Stimulated activated CD4-positive, alpha-beta T cell treated with anti-CD3 and anti-CD28 coated beads, Interleukin-1b, Interleukin-23, amount 100 ng/mL, for 48 hours (primary cell): ENCODE measurements at regions not wholly inside any gene's neighbourhood (a gene's known extent, or its start where the extent isn't known, plus 50 kb on each side); places are given as distances from the start of the nearest gene placed in this dataset.
"Not testable (repeated sequence)": the region's sequence is repeated elsewhere in the genome, so short reads cannot be mapped to it uniquely, and the experiment has no call there.

ENCODE experiments used
- DNase-seq: peaks from one replicate; pipeline ENCODE4 v3.0.0-alpha.2; 2020

DNA sequence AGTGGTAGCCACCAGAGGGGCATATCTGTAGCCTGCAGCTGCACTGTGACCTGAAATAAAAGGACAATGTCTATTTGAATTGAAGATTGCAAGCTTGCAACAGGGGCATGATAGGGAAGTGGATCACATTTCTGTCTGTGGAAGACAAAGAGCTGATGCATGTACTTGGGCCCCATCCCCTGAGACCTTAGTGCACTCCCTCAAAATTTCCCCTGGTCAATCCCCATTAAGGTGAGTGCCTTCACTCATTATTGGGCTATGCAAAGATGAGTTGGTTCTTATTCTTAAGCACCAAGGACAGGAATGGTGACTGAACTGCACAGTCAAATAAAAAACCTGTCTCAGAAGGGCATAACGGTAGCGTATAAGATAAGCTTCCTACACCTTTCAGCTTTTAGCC lies 273.1 kb upstream of the ARSJ start:
- DNase-seq = no peak

DNA sequence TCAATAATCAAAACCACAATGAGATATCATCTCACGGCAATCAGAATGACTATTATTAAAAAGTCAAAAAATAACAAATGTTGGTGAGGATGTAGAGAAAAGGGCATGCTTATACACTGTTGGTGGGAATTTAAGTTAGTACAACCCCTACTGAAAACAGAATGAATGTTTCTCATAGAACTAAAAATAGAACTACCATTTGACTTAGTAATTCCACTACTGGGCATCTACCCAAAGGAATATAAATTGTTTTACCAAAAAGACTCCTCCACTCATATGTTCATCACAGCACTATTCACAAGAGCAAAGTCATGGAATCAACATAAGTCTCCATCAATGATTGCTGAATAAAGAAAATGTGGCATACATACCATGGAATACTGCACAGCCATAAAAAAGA lies 278.1 kb upstream of the ARSJ start:
- no peak for DNase-seq

GRCh38 chr4:114262421-114262820 lies 283.0 kb upstream of the ARSJ start:
- not testable (repeated sequence) for DNase-seq

GRCh38 chr4:114263233-114263632 lies 283.8 kb upstream of the ARSJ start:
- no peak for DNase-seq

- no peak for DNase-seq
Observed at GRCh38 chr4:114264452-114264851, 285.0 kb upstream of the ARSJ start.

GRCh38 chr4:114264877-114265291 lies 285.4 kb upstream of the ARSJ start:
- no peak for DNase-seq

DNA sequence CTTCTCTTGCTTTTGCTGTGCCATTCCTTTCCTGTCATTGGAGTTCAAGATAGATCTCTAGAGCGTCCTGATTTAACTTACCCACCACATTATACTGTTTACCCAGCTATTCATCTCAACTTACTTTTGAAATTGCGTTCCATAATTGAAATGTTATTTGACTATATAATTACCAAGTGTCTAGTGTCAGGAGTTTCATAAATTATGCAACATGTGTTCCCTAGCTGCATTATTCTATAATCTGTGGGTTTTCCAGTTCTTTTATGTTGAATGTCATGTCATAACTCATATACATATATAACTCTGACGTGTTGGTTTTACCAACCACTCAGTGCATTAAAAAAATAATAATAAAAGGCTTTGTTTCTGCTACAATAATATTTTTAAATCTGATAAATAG lies 285.9 kb upstream of the ARSJ start:
- DNase-seq = no peak

DNA sequence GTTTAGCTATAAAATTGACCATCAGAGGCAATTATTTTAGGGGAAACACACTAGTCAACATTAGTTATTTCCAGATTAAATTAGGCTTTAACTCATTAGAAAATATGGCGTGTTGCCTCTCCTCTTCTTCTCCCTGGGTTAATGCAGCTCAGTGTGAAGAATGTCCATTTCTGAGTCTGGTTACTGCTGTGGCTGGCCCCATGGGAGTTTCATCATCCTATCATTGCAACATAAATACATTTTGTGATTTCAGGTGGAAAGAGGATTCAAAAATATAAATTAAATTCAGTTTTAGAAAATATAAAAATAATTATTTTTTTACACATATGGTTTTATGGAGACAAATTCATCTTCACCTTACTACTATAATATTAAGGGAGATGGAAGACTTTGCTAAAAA lies 288.5 kb upstream of the ARSJ start:
- DNase-seq = no peak

- DNase-seq = no peak
Observed at GRCh38 chr4:114271031-114271430, 291.6 kb upstream of the ARSJ start.

GRCh38 chr4:114272226-114272625 lies 292.8 kb upstream of the ARSJ start:
- no peak for DNase-seq

- DNase-seq = no peak
Observed at GRCh38 chr4:114273238-114273637, 293.8 kb upstream of the ARSJ start.

- no peak for DNase-seq
Observed at GRCh38 chr4:114277690-114278089, 298.2 kb upstream of the ARSJ start.

DNA sequence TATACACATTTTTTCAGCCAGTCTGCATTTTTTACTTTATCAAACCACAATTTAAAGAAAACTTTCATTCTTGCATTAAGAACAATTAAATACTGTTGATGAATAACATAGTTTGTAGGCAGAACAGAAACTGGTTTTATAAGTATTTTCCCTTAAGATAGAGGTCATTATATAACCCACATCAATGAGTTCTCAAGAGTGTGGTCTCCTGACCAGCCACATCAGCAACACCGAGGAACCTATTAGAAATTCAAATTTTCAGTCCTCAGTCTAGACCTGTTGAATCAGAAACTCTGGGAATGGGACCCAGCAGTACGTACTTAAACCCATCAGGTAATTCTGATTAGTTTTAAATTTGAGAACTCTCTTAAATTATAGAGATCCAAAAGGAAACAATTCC lies 299.6 kb upstream of the ARSJ start:
- DNase-seq = no peak

DNA sequence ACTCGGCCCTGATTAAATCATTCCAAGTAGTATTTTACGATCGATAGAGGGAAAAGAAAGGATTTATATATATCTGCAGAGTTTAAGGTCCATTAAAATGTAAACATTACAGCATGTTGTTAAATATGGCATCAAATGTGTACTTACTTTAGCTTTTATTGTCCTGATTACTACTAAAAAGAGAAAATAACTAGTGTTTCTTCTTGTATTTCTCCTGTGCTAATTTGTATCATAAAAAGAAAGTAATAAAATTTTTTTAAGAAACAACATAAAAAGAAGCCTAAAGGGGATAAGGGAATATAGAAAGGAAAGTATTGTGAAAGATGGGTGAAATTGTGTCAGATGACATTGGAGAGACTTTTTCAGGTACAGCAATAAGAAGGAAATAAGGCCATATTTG lies 300.3 kb upstream of the ARSJ start:
- no peak for DNase-seq

DNA sequence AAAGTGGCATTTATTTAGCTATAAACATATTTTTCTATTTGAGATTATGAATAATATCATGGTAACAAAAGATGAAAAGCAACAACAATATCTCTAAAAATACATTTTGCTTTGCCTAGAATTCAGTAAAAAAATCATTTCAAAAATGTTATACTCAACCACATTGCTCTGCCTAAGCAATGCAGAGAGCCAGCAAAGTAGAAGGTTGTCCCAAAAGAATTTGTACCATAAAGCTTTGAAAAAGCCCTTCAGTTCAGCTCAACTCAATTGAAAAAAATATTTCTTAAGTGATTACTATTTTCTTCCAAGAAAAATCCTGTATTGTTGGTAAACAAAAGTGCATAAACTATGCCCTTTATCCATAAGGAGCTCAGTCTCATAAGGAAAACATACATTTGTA lies 301.2 kb upstream of the ARSJ start:
- DNase-seq = no peak

DNA sequence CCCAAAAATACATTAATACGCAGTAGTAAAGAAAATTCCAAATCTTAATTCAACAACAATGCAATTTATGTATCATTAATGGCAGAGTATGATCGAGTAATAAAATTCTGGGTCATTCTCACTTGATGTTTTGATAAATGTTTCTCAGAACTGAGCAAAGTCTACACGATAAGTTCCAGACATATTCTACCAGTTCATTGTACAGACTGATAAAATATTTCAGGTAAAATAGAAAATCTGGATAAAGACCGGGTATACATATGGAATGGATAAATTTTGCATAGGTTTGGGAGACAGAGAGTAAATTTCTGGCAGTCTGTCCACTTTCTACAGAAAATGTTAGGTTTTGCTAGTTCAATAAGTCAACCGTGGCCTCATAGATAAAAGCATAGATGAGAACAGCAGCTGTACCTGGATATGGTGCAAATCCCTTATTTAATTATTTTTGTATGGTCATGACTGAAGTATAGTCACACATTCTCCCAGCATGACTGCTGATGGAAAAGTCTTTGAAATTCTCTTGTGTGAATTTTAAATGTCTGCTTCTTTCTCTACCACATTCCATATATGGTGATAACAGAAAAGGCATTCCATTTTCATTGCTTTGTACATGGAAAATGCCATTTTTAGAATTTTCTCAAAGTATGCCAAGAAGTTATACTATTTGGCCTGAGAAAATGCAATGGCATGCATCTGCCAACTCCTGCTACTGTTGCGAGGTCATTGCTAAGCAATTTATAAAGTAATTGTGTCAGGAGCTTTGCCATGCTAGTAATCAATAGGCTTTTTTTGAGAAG lies 301.9 kb upstream of the ARSJ start:
- DNase-seq = no peak

GRCh38 chr4:114282937-114283336 lies 303.5 kb upstream of the ARSJ start:
- DNase-seq = no peak

GRCh38 chr4:114284629-114285028 lies 305.2 kb upstream of the ARSJ start:
- DNase-seq = no peak

DNA sequence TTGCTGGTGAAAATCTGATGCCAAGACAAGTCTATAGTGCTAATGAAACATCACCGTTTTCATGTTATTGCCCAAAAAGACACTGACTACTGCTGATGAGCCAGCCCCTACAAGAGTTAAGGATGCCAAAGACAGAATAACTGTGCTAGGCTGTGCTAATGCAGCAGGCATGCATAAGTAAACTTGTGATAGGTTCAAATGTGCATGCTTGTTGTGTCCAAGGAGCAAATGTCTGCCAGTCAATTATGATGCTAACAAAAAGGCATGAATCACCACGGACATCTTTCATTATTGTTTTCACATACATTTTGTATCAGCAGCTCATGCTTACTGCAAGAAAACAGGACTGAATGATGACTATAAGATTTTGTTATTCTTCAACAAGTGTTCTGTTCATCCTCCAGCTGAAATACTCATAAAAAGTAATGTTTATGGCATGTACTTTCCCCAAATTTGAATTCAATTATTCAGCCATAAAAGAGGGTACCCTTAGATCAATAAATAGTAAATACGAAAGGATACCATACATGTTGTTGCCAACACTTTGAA lies 306.9 kb upstream of the ARSJ start:
- no peak for DNase-seq

DNA sequence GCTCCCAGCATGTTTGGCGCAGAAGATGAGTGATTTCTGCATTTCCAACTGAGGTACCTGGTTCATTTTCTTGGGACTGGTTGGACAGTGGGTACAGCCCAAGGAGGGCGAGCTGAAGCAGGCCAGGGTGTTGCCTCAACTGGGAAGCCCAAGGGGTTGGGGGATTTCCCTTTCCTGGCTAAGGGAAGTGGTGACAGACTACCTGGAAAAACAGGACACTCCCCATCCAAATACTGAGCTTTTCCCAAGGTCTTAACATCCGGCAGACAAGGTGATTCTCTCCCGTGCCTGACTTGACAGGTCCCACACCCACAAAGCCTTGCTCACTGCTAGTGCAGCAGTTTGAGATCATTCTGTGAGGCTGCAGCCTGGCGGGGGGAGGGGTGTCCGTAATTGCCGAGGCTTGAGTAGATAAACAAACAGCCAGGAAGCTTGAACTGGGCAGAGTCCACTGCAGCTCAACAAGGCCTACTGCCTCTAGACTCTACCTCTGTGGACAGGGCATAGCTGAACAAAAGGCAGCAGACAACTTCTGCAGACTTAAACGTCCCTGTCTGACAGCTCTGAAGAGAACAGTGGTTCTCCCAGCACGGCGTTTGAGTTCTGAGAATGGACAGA lies 307.7 kb upstream of the ARSJ start:
- no peak for DNase-seq

GRCh38 chr4:114296126-114296525 lies 302.5 kb upstream of the UGT8 start:
- DNase-seq = no peak

DNA sequence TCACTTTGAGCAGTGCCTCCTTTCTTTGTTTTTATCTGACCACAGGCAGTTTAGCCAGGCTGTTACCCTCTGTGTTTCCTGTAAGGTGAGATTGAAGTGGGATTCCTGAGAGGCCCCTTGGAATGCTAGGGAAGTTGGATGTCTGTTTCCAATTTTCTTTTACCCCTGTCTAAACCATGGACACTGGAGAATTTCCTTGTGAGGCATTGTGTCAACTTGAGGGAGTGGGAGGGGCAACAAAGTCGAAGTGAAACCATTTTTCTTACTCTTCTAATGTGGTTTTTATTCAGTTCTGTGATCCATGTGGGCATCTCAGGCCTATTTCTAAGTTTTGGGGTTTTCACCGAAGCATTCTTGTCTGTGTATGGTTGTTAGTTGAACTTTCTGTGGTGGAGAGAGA lies 296.1 kb upstream of the UGT8 start:
- no peak for DNase-seq

DNA sequence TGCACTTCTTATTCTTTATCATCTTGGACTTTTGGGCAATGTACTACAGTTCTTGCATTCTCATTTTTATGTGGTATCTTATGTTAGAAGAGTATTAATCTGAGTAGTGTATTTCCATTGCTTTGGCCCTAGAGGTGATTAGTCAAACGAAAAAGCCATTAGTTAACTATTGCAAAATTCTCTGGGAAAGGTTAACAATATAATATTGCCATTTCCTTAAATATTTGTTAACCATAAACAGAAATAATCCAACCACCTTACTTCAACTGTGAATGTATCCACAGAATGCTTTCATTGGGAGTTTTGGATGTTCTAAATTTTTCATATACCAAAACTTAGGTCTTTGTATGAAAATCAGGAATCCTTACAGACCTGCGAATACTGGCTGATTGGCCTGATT lies 294.6 kb upstream of the UGT8 start:
- DNase-seq = no peak

DNA sequence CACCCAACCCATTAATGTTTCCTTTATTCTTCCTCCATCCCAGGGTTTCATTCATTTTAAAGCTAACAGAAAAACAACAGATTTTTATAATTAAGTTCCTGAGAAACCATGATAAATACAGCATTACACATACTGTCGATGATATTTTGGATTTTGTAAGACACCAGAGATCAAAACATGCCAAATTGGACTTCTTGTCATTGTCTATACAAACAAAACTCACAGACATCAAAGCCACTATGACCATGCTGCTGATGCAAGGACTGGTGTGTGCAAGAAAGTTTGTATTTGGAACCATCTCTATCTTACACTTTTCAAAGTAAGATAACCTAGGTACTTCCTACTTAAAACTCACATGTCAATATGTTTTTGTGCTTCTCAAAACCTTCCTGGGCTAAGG lies 294.0 kb upstream of the UGT8 start:
- DNase-seq = no peak

GRCh38 chr4:114306946-114307345 lies 291.7 kb upstream of the UGT8 start:
- no peak for DNase-seq
